ENCODE measurements at regions not wholly inside any gene's neighbourhood (a gene's known extent, or its start where the extent isn't known, plus 50 kb on each side); places are given as distances from the start of the nearest gene placed in this dataset.

- TF ChIP-seq CTCF (IDR thresholded peaks at IDR 0.05) (no peak), EZH2 (IDR thresholded peaks at IDR 0.05) (no peak), EZH2phosphoT487 (IDR thresholded peaks at IDR 0.05) (no peak)
These were observed 73.6 kb upstream of the CNTN1 start for GRCh38 chr12:40618636-40619035.

All from neural progenitor cell (in vitro differentiated cells).